NCI-H345 treated with DMSO at 0.1 percent for 48 hours (cell line): ENCODE measurements at regions not wholly inside any gene's neighbourhood (a gene's known extent, or its start where the extent isn't known, plus 50 kb on each side); places are given as distances from the start of the nearest gene placed in this dataset.
"Not testable (repeated sequence)": the region's sequence is repeated elsewhere in the genome, so short reads cannot be mapped to it uniquely, and the experiment has no call there.

Experiments used
- DNase-seq: peaks from one replicate; lab custom pipeline; 2025; ENCODE audit not compliant: unreplicated experiment; lab: John Stamatoyannopoulos, UW

DNA sequence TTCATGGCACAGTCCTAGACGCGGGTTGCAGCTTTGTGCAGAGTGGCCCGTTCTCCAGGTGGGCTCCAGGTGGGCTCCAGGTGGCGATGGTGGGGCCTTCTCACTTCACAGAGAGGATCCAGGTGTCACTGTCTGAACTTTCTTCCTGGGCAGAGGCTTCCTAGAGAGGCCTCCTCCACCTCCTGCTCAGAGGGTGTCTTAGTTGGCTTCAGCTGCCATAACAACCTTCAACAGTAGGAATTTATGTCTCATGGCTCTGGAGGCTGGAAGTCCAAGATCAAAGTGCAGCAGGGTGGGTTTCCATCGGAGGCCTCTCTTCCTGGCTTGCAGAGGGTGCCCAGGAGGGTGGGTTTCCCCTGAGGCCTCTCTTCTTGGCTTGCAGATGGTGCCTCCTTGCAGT, 125.1 kb downstream of the GLRX3 start:
- no peak for DNase-seq

DNA sequence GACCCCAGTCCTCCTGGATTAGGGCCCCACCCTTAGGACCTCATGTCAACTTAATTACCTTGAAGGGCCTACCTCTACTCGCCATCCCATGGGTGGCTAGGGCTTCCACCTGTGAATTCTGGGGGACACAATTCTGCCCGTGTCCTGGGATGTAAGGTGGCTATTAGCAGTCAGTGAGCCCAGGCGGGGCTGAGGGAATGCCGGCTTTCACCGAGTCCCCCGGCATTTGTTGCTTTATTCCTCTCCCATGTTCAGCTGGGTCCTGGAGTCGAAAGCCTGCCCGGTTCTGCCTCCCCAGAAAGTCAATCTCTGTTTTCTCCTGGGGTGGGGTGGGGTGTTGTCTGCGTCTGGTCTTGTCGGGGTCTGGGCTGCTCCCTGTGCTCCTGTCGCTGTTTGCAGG, 125.6 kb downstream of the GLRX3 start:
- no peak for DNase-seq

DNA sequence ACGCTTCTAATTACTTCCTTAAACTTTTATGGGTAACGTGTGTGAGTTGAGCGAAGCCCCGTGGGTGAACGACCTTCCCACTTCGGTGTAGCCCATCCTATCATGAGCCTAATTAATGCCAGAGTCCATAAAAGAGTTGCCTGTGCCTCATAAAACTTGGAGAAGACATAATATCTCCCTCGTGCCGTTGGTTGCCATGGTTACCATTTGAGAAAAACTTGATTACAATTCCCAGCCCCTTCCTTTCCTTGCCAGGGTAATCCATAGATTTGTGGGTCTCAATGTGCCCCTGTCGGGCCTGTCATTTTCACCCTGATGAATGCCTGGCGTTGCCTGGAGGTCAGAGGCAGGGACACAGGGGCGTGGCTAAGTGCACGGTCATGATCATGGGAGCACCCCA, 127.1 kb downstream of the GLRX3 start:
- DNase-seq = no peak

DNA sequence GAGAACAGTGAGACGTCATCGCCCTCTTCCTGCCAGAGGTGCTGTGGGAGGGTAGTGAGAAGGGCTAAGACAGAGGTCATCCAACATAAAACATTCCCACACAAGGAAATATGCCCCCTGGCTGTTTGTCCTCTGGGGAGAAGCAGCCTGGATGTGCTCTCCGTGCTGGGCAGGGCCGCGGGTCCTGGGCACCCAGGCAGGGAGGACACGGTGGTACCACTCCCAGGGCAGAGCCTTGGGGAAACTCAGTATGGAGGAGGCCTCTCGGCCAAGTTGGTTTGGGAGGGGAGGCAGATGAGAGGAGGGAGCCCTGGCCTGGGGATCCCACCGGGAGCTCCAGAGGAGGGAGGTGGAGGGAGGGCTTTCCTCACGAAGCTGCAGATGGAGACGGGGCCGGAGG, 129.4 kb downstream of the GLRX3 start:
- no peak for DNase-seq

DNA sequence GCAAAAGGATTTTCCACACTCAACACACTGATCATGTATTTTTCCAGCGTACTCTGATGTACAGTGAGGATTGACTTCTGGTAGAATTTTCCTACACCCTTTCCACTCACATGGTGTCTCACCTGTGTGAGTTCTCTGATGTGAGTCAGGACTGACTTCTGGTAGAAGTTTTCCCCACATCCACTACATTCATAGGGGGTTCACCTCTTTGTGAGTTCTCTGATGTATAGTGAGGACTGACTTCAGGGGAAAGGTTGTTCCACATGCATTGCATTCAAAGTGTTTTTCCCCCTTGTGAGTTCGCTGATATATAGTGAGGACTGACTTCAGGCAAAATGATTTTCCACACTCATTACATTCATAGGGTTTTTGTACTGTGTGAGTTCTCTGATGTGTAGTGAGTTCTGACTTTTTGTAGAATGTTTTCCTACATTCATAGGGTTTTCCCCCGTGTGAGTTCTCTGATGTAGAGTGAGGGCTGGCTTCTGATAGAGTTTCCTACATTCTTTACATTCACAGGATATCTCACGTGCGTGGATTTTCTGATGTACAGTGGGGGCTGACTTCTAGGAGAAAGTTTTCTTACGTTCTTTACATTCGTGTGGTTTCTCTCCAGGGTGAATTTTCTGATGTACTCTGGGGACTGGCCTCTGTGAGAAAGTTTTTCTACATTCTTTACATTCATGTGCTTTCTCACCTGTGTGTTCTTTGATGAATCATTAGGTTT, 146.5 kb downstream of the GLRX3 start:
- DNase-seq = no peak

DNA sequence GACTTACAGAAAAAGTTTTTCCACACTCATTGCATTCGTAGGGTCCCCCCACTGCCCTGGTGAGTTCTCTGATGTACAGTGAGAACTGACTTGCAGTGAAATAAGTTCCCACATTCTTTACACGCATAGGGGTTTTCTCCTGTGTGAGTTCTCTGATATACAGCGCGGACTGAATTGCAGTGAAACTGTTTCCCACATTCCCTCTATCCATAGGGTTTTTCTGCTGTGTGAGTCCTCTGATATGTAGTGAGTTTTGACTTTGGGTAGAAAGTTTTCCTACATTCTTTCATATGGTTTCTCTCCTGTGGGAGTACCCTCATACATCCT, 147.0 kb downstream of the GLRX3 start:
- no peak for DNase-seq

DNA sequence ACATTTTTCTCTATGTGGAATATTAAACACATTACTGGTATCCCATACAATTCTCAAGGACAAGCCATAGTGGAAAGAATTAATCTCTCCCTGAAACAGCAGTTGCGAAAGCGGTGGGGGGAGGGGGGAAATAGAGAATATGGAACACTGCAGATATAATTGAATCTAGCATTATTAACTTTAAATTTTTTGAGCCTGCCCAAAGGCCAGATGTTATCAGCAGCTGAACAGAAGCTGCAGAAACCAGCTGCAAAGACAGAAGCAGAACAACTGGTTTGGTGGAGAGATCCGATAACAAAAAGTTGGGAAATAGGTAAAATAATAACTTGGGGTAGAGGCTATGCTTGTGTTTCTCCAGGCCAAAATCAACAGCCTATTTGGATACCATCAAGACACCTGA, 159.6 kb downstream of the GLRX3 start:
- not testable (repeated sequence) for DNase-seq

DNA sequence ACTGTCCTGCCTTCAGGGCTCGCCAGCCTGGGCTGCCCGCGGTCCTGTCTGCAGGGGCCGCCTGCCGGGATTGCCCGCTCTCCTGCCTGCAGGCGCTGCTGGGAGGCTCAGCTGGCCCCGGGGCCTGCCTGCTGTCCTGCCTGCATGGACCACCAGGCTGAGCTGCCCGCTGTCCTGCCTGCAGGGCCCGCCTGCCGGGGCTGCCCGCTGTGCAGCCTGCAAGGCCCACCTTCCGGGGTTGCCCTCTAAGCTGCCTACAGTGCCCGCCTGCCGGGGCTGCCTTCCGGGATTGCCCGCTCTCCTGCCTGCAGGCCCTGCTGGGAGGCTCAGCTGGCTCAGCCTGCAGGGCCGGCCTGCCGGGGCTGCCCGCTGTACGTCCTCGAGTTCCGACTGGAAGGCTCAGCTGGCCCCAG, 164.4 kb downstream of the GLRX3 start:
- DNase-seq = no peak

DNA sequence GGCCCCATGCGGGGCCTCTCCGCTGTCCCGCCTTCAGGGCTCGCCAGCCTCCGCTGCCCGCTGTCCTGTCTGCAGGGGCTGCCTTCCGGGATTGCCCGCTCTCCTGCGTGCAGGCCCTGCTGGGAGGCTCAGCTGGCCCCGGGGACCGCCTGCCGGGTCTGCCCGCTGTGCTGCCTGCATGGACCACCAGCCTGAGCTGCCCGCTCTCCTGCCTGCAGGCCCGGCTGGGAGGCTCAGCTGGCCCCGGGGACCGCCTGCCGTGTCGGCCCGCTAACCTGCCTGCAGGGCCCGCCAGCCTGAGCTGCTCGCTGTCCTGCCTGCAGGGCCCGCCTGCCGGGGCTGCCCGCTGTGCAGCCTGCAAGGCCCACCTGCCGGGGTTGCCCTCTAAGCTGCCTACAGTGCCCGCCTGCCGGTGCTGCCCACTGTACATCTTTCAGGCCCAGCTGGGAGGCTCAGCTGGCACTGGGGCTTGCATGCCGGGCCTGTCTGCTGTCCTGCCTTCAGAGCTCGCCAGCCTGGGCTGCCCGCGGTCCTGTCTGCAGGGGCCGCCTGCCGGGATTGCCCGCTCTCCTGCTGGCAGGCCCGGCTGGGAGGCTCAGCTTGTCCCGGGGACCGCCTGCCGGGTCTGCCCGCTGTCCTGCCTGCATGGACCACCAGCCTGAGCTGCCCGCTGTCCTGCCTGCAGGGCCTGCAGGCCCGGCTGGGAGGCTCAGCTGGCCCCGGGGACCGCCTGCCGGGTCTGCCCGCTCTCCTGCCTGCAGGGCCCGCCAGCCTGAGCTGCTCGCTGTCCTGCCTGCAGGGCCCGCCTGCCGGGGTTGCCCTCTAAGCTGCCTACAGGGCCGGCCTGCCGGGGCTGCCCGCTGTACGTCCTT, 165.1 kb downstream of the GLRX3 start:
- DNase-seq = no peak

DNA sequence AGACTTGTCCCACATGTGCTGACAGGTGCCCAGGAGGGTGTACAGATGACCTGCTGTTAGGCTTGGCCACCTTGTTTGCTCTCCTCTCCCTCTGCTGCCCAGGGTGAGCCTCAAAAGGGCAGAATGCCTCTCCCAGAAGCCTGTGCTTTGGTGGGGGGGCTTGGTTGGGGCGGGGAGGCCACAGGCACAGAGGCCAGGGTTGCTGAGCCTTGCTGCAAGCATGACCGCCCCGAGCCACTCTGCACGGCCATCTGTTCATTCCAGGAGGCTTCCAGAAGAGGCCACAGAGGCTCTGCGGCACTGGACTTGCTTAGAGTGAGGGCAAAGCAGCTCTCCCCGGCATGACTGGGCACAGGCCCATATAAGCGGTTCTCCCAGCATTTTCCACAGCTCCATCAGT, 190.8 kb downstream of the GLRX3 start:
- no peak for DNase-seq

DNA sequence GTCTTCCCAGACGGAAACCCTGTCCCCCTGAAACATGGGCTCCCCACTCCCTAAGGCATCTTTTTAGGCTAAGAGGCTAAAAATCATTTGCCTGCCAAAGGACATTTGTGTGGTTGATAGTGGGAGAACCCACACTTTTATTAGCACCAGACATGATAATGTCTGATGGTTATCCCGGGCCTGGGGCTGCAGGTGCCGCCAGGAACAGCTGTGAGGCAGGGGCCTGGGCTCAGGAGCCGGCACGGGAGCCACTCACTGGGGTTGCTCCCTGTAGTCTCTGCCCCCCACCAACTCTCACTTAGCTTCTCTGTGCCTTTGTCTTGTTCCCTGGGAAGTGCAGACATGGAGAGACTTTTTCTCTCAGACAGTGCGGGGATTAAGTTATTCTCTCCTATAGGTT, 193.6 kb downstream of the GLRX3 start:
- DNase-seq = no peak

DNA sequence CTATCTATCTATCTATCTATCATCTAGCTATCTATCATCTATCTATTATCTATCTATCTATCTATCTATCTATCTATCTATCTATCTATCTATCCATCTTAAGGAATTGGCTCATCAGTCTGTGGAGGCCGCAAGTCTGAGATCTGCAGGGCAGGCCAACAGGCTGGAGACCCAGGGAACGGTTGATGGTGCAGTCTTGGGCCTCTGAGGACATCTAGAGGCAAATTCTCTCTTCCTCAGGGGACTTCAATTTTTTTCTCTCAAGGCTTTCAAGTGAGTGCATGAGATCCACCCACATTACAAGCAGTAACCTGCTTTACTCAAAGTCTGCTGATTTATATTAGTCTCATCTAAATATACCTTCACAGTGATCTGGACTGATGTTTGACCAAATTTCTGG, 197.0 kb downstream of the GLRX3 start:
- DNase-seq = no peak

DNA sequence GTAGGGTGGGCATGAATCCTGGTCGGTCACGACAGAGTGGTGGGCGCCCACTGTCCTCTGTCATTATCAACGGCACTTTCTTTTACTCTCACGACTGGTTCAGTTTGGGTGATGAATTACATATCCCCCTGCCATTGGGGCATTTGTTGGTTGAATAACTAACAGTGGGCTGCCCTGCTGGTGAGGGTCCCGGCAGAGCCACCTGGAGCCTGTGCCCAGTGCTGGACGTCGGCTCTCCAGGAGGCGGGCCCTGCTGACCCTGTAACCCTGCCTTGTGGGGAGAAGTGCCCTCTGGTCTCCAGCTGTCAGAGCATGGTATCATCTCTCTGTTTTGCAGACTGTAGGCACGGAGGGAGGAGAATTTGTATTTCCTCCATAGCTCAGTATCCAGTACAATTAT, 199.1 kb downstream of the GLRX3 start:
- DNase-seq = no peak

DNA sequence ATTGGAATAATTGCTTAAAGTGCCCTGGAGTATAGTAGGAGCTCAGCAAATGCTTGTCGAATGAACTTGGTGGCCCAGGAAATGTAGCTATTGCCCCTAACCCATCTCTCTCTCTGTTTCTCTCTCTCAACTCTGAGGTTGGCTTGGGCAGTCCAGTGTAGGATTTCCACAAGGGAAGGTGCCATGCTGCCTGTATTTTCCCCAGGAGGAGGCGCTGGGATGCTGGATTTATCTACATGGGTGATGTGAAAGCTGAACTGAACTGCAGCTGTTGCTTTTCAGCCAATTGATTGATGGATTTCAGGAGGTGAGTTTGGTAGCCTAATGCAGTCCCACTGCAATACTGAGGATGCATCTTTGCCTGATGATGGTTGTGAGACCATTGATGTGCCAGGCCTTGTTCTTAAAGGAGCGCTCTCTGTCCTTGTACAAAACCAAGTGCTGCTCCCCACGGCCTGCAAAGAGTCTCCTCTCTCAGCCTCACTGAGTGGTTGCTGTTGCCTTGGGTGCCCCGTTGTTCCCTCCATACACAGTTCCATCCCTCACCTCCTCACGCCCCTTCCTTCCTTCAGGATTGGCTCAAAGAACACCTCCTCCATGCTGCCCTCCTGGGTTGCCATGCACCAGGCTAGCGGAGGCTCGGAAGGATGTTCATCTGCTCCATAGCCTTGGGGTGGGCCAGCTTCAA, 200.6 kb downstream of the GLRX3 start:
- DNase-seq = no peak

DNA sequence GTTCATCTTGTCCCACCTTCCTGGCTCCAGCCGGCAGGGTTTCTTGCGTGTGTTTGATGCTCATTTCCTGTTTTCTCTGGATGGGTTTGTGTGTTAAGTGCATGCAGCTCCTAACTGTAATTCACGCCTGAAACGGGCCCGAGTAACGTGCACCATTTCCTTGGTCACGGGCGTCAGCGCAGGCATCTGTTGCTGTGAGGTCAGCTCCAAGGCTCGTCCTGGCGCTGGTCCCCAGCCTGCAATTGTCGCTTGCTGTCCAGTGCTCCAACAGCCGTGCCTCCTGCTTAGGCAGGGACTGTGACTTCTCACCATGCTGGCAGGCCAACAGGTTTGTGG, 201.1 kb downstream of the GLRX3 start:
- DNase-seq = no peak

DNA sequence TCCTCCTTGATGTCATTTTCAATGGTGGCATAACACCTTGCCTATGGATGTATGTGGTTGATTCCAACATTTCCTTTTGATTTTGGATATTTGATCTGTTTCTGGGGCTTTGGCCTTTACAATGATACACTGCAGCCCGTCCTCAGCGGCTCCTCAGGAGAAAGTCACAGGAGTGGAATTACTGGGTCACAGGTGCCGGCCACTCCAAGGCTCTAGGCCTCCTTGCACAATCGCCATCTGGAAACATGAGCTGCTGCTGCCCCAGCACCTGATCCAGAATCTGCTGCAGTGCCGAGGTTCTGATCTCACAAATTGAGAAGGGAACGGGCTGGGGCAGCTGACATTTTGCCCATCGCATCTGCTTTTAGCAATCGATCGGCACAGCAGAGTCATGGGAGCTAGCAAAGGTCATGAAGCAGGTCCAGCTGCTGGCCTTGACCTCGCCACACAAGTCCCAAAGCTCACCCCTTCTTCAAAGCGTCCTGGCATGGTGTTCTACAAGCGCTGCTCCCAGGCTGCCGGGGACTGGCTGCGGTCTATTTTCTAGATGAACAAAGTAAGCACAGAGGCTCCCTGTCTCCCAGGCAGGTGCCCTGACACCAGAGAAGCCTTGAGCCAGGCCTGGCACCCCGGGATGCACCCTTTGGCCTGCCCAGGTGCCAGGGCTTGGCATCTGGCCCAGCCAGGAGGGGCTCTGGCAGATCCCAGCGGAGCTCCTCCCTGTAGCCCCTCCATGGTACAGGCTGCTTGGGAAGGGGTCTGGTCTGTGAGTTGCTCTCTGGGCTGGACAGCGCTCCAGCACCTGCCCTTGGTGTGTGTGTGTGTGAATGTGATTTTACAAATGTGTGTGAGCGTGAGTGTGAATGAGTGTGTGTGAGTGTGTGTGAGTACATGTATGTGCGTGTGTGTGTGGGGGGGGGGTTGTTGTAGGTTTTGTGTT, 201.8 kb downstream of the GLRX3 start:
- no peak for DNase-seq

DNA sequence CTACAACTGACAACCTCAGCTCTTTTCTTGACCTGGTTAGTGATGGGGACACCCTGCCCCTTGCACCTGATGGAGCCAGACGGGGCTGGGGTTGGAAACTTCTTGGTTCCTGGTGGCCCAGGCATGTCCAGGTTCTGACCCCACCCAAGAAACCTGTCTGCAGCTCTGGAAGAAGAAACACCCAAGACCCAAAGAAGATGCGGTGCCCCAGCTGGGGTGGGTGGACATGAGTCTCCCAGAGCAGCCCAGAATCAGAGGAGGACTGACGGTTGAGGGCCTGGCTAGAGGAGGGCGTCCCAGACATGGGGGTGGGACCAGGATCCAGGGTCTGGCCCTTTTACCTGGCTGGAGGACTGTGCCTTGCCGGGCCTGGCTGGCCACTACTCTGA, 202.4 kb downstream of the GLRX3 start:
- DNase-seq = no peak

DNA sequence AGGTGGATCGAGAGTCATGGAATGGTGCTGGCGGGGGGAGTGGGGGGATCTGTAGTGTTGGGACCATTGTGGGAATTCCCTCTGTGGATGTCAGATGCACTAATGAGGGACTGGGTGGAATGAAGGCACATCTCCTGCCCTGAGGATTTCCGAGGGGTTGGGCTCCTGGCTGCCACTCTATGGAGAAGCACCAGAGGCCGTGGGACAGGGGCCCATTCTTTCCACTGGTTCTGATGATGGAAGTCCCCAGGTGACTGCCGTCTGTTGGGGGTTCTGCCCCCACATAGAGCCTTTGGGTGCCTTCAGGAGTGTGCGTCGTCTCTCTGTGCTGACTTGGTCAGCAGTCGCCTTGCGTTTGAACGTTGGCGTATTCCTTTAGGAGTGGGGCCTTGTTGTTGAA, 202.9 kb downstream of the GLRX3 start:
- DNase-seq = no peak

DNA sequence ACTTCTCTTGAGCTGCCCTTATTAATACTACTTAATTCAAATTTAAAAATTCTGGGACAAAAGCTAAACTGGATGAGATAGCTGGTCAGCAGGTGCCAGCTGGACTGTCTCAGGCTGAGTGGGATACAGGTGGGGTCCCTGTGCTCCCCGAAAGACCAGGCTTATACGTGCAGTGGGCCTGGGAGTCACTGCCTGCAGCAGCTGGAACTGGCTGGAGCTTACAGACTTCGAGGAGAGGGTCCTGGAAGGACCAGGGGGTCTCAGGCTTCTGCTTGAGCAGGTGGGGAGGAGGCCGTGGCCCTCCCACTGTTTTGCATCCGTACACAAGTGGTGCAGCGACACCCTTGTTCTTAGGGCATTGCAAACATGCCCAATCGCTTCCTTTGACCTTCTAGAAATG, 203.7 kb downstream of the GLRX3 start:
- no peak for DNase-seq

DNA sequence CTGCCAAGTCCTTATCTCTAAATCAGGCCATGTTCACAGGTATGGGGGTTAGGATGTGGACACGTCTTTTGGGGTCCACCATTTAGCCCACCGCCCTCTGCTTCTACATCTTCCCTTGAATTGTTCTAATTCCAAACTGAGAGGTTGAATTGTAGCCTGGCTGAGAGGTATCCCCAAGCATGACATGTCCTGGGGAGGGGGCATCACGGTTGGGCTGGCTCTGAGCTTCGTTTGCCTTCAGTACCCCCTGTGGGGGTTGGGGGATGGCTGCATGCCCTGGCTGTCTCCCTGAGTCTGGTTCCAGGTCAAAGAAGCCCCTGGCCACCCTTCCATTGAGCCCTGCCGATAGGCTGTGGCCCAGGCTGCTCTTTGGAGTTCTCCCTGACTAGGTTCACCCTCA, 204.6 kb downstream of the GLRX3 start:
- no peak for DNase-seq

DNA sequence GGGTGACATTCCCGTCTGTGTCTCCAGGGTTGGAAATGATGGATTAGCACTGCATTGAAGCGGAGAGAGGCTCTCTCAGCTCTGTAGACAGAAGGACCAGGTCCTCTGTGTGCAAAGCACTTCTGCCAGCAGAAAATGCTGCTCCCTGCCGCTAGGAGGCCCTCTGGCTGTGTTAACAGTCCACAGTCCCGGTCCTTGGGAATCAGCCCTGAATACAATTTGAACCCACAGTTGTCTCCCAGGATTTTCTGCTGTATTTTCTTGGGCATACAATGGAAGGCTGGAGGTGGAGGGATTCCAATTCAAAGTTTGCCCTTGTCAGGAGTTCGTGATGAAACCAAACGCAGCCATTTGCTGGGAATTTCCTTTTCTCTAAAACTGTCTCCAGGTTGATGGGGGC, 205.2 kb downstream of the GLRX3 start:
- no peak for DNase-seq
